ENCODE measurements at regions not wholly inside any gene's neighbourhood (a gene's known extent, or its start where the extent isn't known, plus 50 kb on each side); places are given as distances from the start of the nearest gene placed in this dataset.
"Not testable (repeated sequence)": the region's sequence is repeated elsewhere in the genome, so short reads cannot be mapped to it uniquely, and the experiment has no call there.

- no peak for DNase-seq (ENCODE audit: extremely low read depth, low read depth)
- H3K4me3 ChIP-seq (replicated peaks; ENCODE audit: low read depth, low read length): no peak overlapping the region
Measured at GRCh38 chr13:22793598-22794134, 387.1 kb upstream of the SGCG start.

GRCh38 chr13:22800526-22801401 is 380.0 kb upstream of the SGCG start:
- H3K4me3 ChIP-seq (replicated peaks; ENCODE audit: low read depth, low read length): no peak overlapping the region
- TF ChIP-seq CTCF (IDR thresholded peaks at IDR 0.05; ENCODE audit: low read depth, low read length, missing control alignments): no peak
- DNase-seq (ENCODE audit: extremely low read depth, low read depth): no peak

More at GRCh38 chr13:22793598-22794134, 387.1 kb upstream of the SGCG start:
- TF ChIP-seq CTCF (IDR thresholded peaks at IDR 0.05; ENCODE audit: low read depth, low read length, missing control alignments): no peak

GRCh38 chr13:22801402-22802003 is 379.3 kb upstream of the SGCG start:
- H3K4me3 ChIP-seq (replicated peaks; ENCODE audit: low read depth, low read length): no peak overlapping the region
- no peak for TF ChIP-seq CTCF (IDR thresholded peaks at IDR 0.05; ENCODE audit: low read depth, low read length, missing control alignments)
- no peak for DNase-seq (ENCODE audit: extremely low read depth, low read depth)

GRCh38 chr13:22812793-22813192 is 368.0 kb upstream of the SGCG start:
- no peak overlapping the region for H3K4me3 ChIP-seq (replicated peaks; ENCODE audit: low read depth, low read length)
- no peak for DNase-seq (ENCODE audit: extremely low read depth, low read depth)
- no peak for TF ChIP-seq CTCF (IDR thresholded peaks at IDR 0.05; ENCODE audit: low read depth, low read length, missing control alignments)

GRCh38 chr13:22813531-22814377 is 367.0 kb upstream of the SGCG start:
- DNase-seq (ENCODE audit: extremely low read depth, low read depth); H3K4me3 ChIP-seq (replicated peaks; ENCODE audit: low read depth, low read length): not testable (repeated sequence)

- DNase-seq (ENCODE audit: extremely low read depth, low read depth); H3K4me3 ChIP-seq (replicated peaks; ENCODE audit: low read depth, low read length): not testable (repeated sequence)
Measured at GRCh38 chr13:22814433-22814832, 366.3 kb upstream of the SGCG start.

- no peak overlapping the region for H3K4me3 ChIP-seq (replicated peaks; ENCODE audit: low read depth, low read length)
- TF ChIP-seq CTCF (IDR thresholded peaks at IDR 0.05; ENCODE audit: low read depth, low read length, missing control alignments): no peak
- no peak for DNase-seq (ENCODE audit: extremely low read depth, low read depth)
Measured at GRCh38 chr13:22821589-22821988, 359.2 kb upstream of the SGCG start.
